B cell (primary cell): ENCODE measurements at regions not wholly inside any gene's neighbourhood (a gene's known extent, or its start where the extent isn't known, plus 50 kb on each side); places are given as distances from the start of the nearest gene placed in this dataset.

ENCODE experiments used
- ATAC-seq: fragments of 200-7000 bp; cut with Tn5 transposase; one replicate; pipeline ENCODE4 v1.10.0; 2021; ENCODE audit warnings: low read depth, mild to moderate bottlenecking, moderate number of reproducible peaks, moderate library complexity
- CTCF ChIA-PET: fragments of 350-600 bp; sonication (Branson Sonifier 250); formaldehyde crosslinking; loops from one replicate; lab custom pipeline; 2021; ENCODE audit warnings: antibody characterized with exemption, inconsistent platforms; lab: Charles Lee
- POLR2A ChIA-PET: fragments of 350-600 bp; sonication (Branson Sonifier 250); formaldehyde crosslinking; loops from one replicate; lab custom pipeline; 2021; ENCODE audit warnings: antibody characterized with exemption; lab: Charles Lee
- DNase-seq: peaks from one replicate; pipeline ENCODE4 v3.0.0; 2013
- H2AFZ ChIP-seq: 2 replicates; pipeline ENCODE4 v1.6.1; 2012; ENCODE audit warnings: mild to moderate bottlenecking, low read depth, low read length; ENCODE audit not compliant: insufficient read depth, poor library complexity, severe bottlenecking
- H3K27ac ChIP-seq, 2 donors: 1 replicate in 1 of 2; 2 replicates in 1 of 2; pipeline ENCODE4 v1.5.1; 2012 to 2013; ENCODE audit warnings: low read length in 2 of 2, mild to moderate bottlenecking in 2 of 2, moderate library complexity in 1 of 2
- H3K27me3 ChIP-seq, 4 experiments: fragments of 200-600 bp in 1 of 4; sonication (generic) in 1 of 4; replicated peaks in 1 of 4; 1 replicate in 2 of 4; 2 replicates in 2 of 4; pipeline versions ENCODE4 v1.6.1 to v1.7.0; 2013 to 2016; ENCODE audit warnings: low read length in 3 of 4, mild to moderate bottlenecking in 2 of 4, mixed read lengths in 1 of 4, moderate library complexity in 1 of 4; ENCODE audit not compliant: insufficient read depth in 4 of 4, control insufficient read depth in 3 of 4; ENCODE audit errors: control extremely low read depth in 1 of 4
- H3K36me3 ChIP-seq, 2 experiments: replicated peaks in 1 of 2; 1 replicate in 1 of 2; 2 replicates in 1 of 2; pipeline versions ENCODE4 v1.6.1 to v1.7.1; 2013; ENCODE audit warnings: low read length in 1 of 2; ENCODE audit not compliant: insufficient read depth in 2 of 2, control insufficient read depth in 1 of 2; ENCODE audit errors: control extremely low read depth in 1 of 2, extremely low read depth in 1 of 2
- H3K4me1 ChIP-seq, 2 donors: fragments of 200-600 bp in 1 of 2; sonication (generic) in 1 of 2; 1 replicate in 1 of 2; 2 replicates in 1 of 2; pipeline versions ENCODE4 v1.5.1 to v1.6.1; 2013 to 2017; ENCODE audit warnings: low read length in 2 of 2; ENCODE audit not compliant: control insufficient read depth in 2 of 2, insufficient read depth in 2 of 2
- H3K4me2 ChIP-seq: replicated peaks from 2 replicates; pipeline ENCODE3; 2012; ENCODE audit warnings: mild to moderate bottlenecking, low read depth, low read length; ENCODE audit not compliant: poor library complexity, severe bottlenecking
- H3K4me3 ChIP-seq, 5 experiments: fragments of 200-600 bp in 1 of 5; sonication (generic) in 1 of 5; 1 replicate in 3 of 5; 2 replicates in 2 of 5; pipeline versions ENCODE4 v1.5.1 to v1.7.0; 2011 to 2016; ENCODE audit warnings: low read length in 4 of 5, mild to moderate bottlenecking in 4 of 5, low read depth in 2 of 5, control low read depth in 1 of 5, moderate library complexity in 1 of 5; ENCODE audit not compliant: insufficient read depth in 1 of 5; ENCODE audit errors: control extremely low read depth in 1 of 5, extremely low read depth in 1 of 5
- H3K79me2 ChIP-seq: fragments of 200-600 bp; sonication (generic); one replicate; pipeline ENCODE4 v1.6.0; 2016; ENCODE audit warnings: low read length; ENCODE audit not compliant: control insufficient read depth, insufficient read depth
- H3K9ac ChIP-seq: fragments of 200-600 bp; sonication (generic); 2 replicates; pipeline ENCODE4 v1.6.1; 2017; ENCODE audit warnings: mild to moderate bottlenecking, low read length, moderate library complexity
- H3K9me3 ChIP-seq, 3 donors: one replicate each; pipeline versions ENCODE4 v1.6.1 to v1.7.1; 2013; ENCODE audit warnings: low read length in 2 of 3; ENCODE audit not compliant: control insufficient read depth in 2 of 3, insufficient read depth in 1 of 3; ENCODE audit errors: control extremely low read depth in 1 of 3
- H4K20me1 ChIP-seq: 2 replicates; pipeline ENCODE4 v1.6.0; 2012; ENCODE audit warnings: mild to moderate bottlenecking, low read length; ENCODE audit not compliant: insufficient read depth, control insufficient read depth, poor library complexity, severe bottlenecking
- H3K27ac Mint-ChIP-seq: one replicate; pipeline ENCODE4 v1.8.0; 2021; ENCODE audit warnings: mixed read lengths
- H3K27me3 Mint-ChIP-seq: one replicate; pipeline ENCODE4 v1.8.0; 2021; ENCODE audit warnings: mixed read lengths
- H3K4me1 Mint-ChIP-seq: one replicate; pipeline ENCODE4 v1.8.0; 2021; ENCODE audit warnings: mixed read lengths
- H3K4me3 Mint-ChIP-seq: one replicate; pipeline ENCODE4 v1.8.0; 2021; ENCODE audit warnings: mixed read lengths
- H3K9me3 Mint-ChIP-seq: one replicate; pipeline ENCODE4 v1.8.0; 2022; ENCODE audit warnings: mixed read lengths; ENCODE audit not compliant: insufficient read depth
- EZH2 ChIP-seq: IDR thresholded peaks from 2 replicates; pipeline ENCODE4 v1.6.1; 2012; ENCODE audit warnings: borderline replicate concordance, low read depth, mild to moderate bottlenecking, moderate library complexity, low read length; ENCODE audit not compliant: insufficient read depth, poor library complexity, severe bottlenecking
- WGBS: methylation state at CpG from one replicate; pipeline ENCODE4 v1.1.5; 2013; ENCODE audit warnings: missing lambda C conversion rate; ENCODE audit not compliant: insufficient coverage; 5-methylcytosine and 5-hydroxymethylcytosine counted together
- intact Hi-C: fragments of 100-400 bp; cut with micrococcal nuclease; formaldehyde crosslinking; loops from one replicate; pipeline ENCODE4 v1.10.0; 2022
- TF ChIP-seq, protein P1 (sequence below): fragments of 200-600 bp; IDR thresholded peaks from one replicate; pipeline ENCODE4 v1.8.0; 2022; ENCODE audit warnings: antibody characterized with exemption, mild to moderate bottlenecking

GRCh38 chr14:94941311-94941710 is 171.4 kb upstream of the GSC start:
- Histone ChIP-seq H3K9me3 (peaks cover 0 to 7% (median 0%) of the 10 kb centered on the region in 3 donors), H4K20me1 (no peaks in the 10 kb centered on the region), H3K4me2 (no peak overlapping the region), H3K79me2 (no peaks in the 10 kb centered on the region), H2AFZ (no peak overlapping the region), H3K4me3 (no peak overlapping the region), H3K9ac (no peak overlapping the region), H3K27ac (no peak overlapping the region), H3K27me3 (peaks cover 0 to 4% (median 0%) of the 10 kb centered on the region in 4 experiments), H3K4me1 (no peaks in the 10 kb centered on the region), H3K36me3 (no peaks in the 10 kb centered on the region)
- H3K27ac Mint-ChIP-seq: no peak overlapping the region
- WGBS: 86% methylated on average over 5 of the region's 5 CpGs
- H3K27me3 Mint-ChIP-seq: peaks cover 5% of the 10 kb centered on the region
- no peak for DNase-seq
- H3K4me3 Mint-ChIP-seq: no peak overlapping the region
- H3K4me1 Mint-ChIP-seq: no peaks in the 10 kb centered on the region
- TF ChIP-seq EZH2: no peak
- TF ChIP-seq, protein P1, sequence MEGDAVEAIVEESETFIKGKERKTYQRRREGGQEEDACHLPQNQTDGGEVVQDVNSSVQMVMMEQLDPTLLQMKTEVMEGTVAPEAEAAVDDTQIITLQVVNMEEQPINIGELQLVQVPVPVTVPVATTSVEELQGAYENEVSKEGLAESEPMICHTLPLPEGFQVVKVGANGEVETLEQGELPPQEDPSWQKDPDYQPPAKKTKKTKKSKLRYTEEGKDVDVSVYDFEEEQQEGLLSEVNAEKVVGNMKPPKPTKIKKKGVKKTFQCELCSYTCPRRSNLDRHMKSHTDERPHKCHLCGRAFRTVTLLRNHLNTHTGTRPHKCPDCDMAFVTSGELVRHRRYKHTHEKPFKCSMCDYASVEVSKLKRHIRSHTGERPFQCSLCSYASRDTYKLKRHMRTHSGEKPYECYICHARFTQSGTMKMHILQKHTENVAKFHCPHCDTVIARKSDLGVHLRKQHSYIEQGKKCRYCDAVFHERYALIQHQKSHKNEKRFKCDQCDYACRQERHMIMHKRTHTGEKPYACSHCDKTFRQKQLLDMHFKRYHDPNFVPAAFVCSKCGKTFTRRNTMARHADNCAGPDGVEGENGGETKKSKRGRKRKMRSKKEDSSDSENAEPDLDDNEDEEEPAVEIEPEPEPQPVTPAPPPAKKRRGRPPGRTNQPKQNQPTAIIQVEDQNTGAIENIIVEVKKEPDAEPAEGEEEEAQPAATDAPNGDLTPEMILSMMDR: no peak
- ChIA-PET CTCF (no interaction called here), POLR2A (no interaction called here)
- intact Hi-C loops: no loop called here
- no peaks in the 10 kb centered on the region for H3K9me3 Mint-ChIP-seq
- no peak for ATAC-seq

DNA sequence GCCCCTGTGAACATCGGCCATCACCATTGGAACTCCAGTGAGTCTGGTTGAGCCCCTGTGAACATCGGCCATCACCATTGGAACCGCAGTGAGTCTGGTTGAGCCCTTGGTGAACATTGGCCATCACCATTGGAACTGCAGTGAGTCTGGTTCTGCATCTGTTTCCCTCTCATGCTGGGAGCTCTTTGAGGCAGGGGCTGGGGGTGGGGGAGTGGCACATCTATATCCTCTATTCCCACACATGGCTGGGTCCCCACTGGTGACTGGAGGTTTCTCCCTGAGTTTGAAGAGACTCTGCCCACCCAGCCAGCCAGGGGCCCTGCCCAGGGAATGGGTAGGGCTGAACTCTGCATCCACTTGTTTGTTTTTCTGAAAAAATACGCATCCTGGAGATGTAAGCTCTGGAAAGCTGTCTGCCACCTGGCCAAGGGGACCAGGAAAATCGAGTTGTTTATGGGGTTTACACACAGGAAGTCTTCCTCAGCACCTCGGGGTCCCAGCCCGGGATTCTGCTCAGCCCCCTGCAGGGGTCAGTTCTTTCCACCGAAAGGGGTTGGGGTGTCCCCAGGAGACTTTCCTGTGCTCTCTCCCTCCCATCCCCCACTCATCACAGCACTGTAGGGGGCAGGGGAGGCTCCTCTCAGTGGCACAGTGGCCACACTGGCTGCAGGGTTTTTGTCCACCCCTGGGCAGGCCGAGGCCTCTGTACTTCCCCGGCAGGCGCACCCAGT is 170.5 kb upstream of the GSC start:
- POLR2A ChIA-PET: no interaction called here
- Histone ChIP-seq H2AFZ (no peak overlapping the region), H3K79me2 (no peaks in the 10 kb centered on the region), H3K4me2 (no peak overlapping the region), H3K4me3 (no peak overlapping the region), H4K20me1 (no peaks in the 10 kb centered on the region), H3K9ac (no peak overlapping the region), H3K36me3 (no peaks in the 10 kb centered on the region), H3K27me3 (peaks cover 0 to 4% (median 0%) of the 10 kb centered on the region in 4 experiments), H3K4me1 (no peaks in the 10 kb centered on the region), H3K9me3 (peaks cover 0 to 7% (median 0%) of the 10 kb centered on the region in 3 donors), H3K27ac (no peak overlapping the region)
- no peak overlapping the region for H3K27ac Mint-ChIP-seq
- DNase-seq (no peak), ATAC-seq (no peak)
- H3K9me3 Mint-ChIP-seq: no peaks in the 10 kb centered on the region
- H3K27me3 Mint-ChIP-seq: peaks cover 5% of the 10 kb centered on the region
- no peaks in the 10 kb centered on the region for H3K4me1 Mint-ChIP-seq
- no peak overlapping the region for H3K4me3 Mint-ChIP-seq
- intact Hi-C loops: no loop called here
- CTCF ChIA-PET: no interaction called here
- TF ChIP-seq, protein P1: no peak
- TF ChIP-seq EZH2: no peak
- 76% methylated on average over 9 of the region's 11 CpGs for WGBS
